NCI-H345 (cell line): ENCODE measurements at regions not wholly inside any gene's neighbourhood (a gene's known extent, or its start where the extent isn't known, plus 50 kb on each side); places are given as distances from the start of the nearest gene placed in this dataset.
"Not testable (repeated sequence)": the region's sequence is repeated elsewhere in the genome, so short reads cannot be mapped to it uniquely, and the experiment has no call there.

Experiments used
- DNase-seq: peaks from one replicate; lab custom pipeline; 2025; lab: John Stamatoyannopoulos, UW

- DNase-seq, result no peak
Observed at GRCh38 chr2:182548031-182548950, 121.5 kb upstream of the PDE1A start.

GRCh38 chr2:182550234-182550633 lies 123.4 kb upstream of the PDE1A start:
- no peak for DNase-seq

GRCh38 chr2:182552232-182552631 lies 125.4 kb upstream of the PDE1A start:
- DNase-seq, result not testable (repeated sequence)

- DNase-seq, result not testable (repeated sequence)
Observed at GRCh38 chr2:182552785-182553184, 125.9 kb upstream of the PDE1A start.

GRCh38 chr2:182553483-182553882 lies 126.6 kb upstream of the PDE1A start:
- no peak for DNase-seq

- no peak for DNase-seq
Observed at GRCh38 chr2:182554950-182555349, 128.1 kb upstream of the PDE1A start.

GRCh38 chr2:182558564-182558963 lies 131.7 kb upstream of the PDE1A start:
- no peak for DNase-seq

- no peak for DNase-seq
Observed at GRCh38 chr2:182559623-182560022, 132.8 kb upstream of the PDE1A start.

GRCh38 chr2:182565911-182566567 lies 139.2 kb upstream of the PDE1A start:
- DNase-seq, result no peak

- DNase-seq, result no peak
Observed at GRCh38 chr2:182573553-182573952, 142.5 kb upstream of the DNAJC10 start.

- DNase-seq, result no peak
Observed at GRCh38 chr2:182577816-182578215, 138.2 kb upstream of the DNAJC10 start.

GRCh38 chr2:182581196-182581935 lies 134.7 kb upstream of the DNAJC10 start:
- no peak for DNase-seq

- DNase-seq, result no peak
Observed at GRCh38 chr2:182584462-182584861, 131.6 kb upstream of the DNAJC10 start.

- no peak for DNase-seq
Observed at GRCh38 chr2:182585001-182585400, 131.1 kb upstream of the DNAJC10 start.

- no peak for DNase-seq
Observed at GRCh38 chr2:182585430-182585829, 130.6 kb upstream of the DNAJC10 start.

GRCh38 chr2:182586426-182586825 lies 129.6 kb upstream of the DNAJC10 start:
- no peak for DNase-seq

GRCh38 chr2:182587831-182588230 lies 128.2 kb upstream of the DNAJC10 start:
- no peak for DNase-seq

GRCh38 chr2:182589121-182589520 lies 126.9 kb upstream of the DNAJC10 start:
- DNase-seq, result no peak

GRCh38 chr2:182591774-182592173 lies 124.3 kb upstream of the DNAJC10 start:
- no peak for DNase-seq

GRCh38 chr2:182592691-182593393 lies 123.2 kb upstream of the DNAJC10 start:
- no peak for DNase-seq

GRCh38 chr2:182593394-182593975 lies 122.6 kb upstream of the DNAJC10 start:
- DNase-seq, result peak; percentile 39

GRCh38 chr2:182594286-182594685 lies 121.8 kb upstream of the DNAJC10 start:
- DNase-seq, result no peak
